Fibroblast of gingiva (primary cell): ENCODE measurements at regions not wholly inside any gene's neighbourhood (a gene's known extent, or its start where the extent isn't known, plus 50 kb on each side); places are given as distances from the start of the nearest gene placed in this dataset.

ENCODE experiments used
- DNase-seq: peaks from one replicate; pipeline ENCODE4 v3.0.0-alpha.2; 2011; ENCODE audit warnings: low read depth

- no peak for DNase-seq
These were observed 60.8 kb upstream of the CELF2 start for GRCh38 chr10:10956681-10957542.

GRCh38 chr10:10958041-10958440 lies 59.6 kb upstream of the CELF2 start:
- no peak for DNase-seq

GRCh38 chr10:10959666-10960065 lies 58.0 kb upstream of the CELF2 start:
- DNase-seq = no peak

- no peak for DNase-seq
These were observed 57.1 kb upstream of the CELF2 start for GRCh38 chr10:10960534-10960933.

GRCh38 chr10:10961072-10961471 lies 56.6 kb upstream of the CELF2 start:
- DNase-seq = no peak

GRCh38 chr10:10967029-10967428 lies 50.6 kb upstream of the CELF2 start:
- DNase-seq = no peak

- DNase-seq = no peak
These were observed 50.0 kb upstream of the CELF2 start for GRCh38 chr10:10967581-10968256.
